GM12878 (cell line): ENCODE measurements at regions not wholly inside any gene's neighbourhood (a gene's known extent, or its start where the extent isn't known, plus 50 kb on each side); places are given as distances from the start of the nearest gene placed in this dataset.

Experiments used
- ATAC-seq: fragments of 200-7000 bp; cut with Tn5 transposase; 3 replicates; pipeline ENCODE4 v1.9.1; 2020; ENCODE audit warnings: mild to moderate bottlenecking, moderate library complexity
- BruUV-seq: library from RNA; stranded (reverse); fragments of 400-500 nt; replicated peaks from 2 replicates; lab custom pipeline; 2021; lab: Mats Ljungman, UMichigan
- CTCF ChIA-PET: fragments of 300-600 bp; sonication (Branson Sonifier 250); formaldehyde crosslinking; extraction: SDS; loops from one replicate; lab custom pipeline; 2021; ENCODE audit warnings: inconsistent platforms; lab: Yijun Ruan, JAX
- POLR2A ChIA-PET: fragments of 350-600 bp; formaldehyde crosslinking; extraction: SDS; loops from one replicate; lab custom pipeline; 2021; ENCODE audit warnings: inconsistent platforms; lab: Charles Lee
- RAD21 ChIA-PET: fragments of 300-600 bp; sonication (Branson Sonifier 250); formaldehyde crosslinking; loops from one replicate; lab custom pipeline; 2023; ENCODE audit warnings: antibody characterized with exemption; ENCODE audit not compliant: unreplicated experiment; lab: Charles Lee
- SMC1A ChIA-PET: fragments of 300-600 bp; sonication (Branson Sonifier 250); formaldehyde crosslinking; loops from one replicate; lab custom pipeline; 2023; ENCODE audit not compliant: unreplicated experiment, uncharacterized antibody; lab: Charles Lee
- DNase-seq: peaks from one replicate; pipeline ENCODE4 v3.0.0-alpha.2; 2011; ENCODE audit warnings: low read depth, low spot score
- FAIRE-seq: peaks from 3 replicates; lab custom pipeline; 2011; peaks lifted over from hg19 to GRCh38; lab: Jason Lieb, UNC
- H2AFZ ChIP-seq: 2 replicates; pipeline ENCODE4 v1.6.0; 2011; ENCODE audit warnings: low read depth, low read length, control low read depth; ENCODE audit not compliant: control insufficient read depth
- H3K27ac ChIP-seq: 2 replicates; pipeline ENCODE4 v1.5.1; 2011; ENCODE audit warnings: control low read depth; ENCODE audit not compliant: control insufficient read depth, insufficient read depth
- H3K27me3 ChIP-seq, 2 experiments: replicated peaks in 1 of 2; 2 replicates each; pipeline versions ENCODE4 v1.6.0 to v1.6.1; 2011; ENCODE audit warnings: low read length in 1 of 2; ENCODE audit not compliant: control insufficient read depth in 2 of 2, insufficient read depth in 2 of 2
- H3K36me3 ChIP-seq, 2 experiments: 2 replicates each; pipeline ENCODE4 v1.5.1; 2011; ENCODE audit warnings: low read length in 1 of 2; ENCODE audit not compliant: control insufficient read depth in 2 of 2, insufficient read depth in 2 of 2
- H3K4me1 ChIP-seq: 2 replicates; pipeline ENCODE4 v1.6.1; 2011; ENCODE audit warnings: mild to moderate bottlenecking, low read length, moderate library complexity, mixed read lengths; ENCODE audit not compliant: control insufficient read depth, insufficient read depth
- H3K4me2 ChIP-seq: 2 replicates; pipeline ENCODE4 v1.6.0; 2011; ENCODE audit warnings: control low read depth; ENCODE audit not compliant: control insufficient read depth, insufficient read depth
- H3K4me3 ChIP-seq: fragments of 200-600 bp; sonication (generic); 2 replicates; pipeline ENCODE4 v1.5.1; 2016
- H3K79me2 ChIP-seq: 2 replicates; pipeline ENCODE4 v1.6.0; 2011; ENCODE audit warnings: low read length; ENCODE audit not compliant: control insufficient read depth, insufficient read depth
- H3K9ac ChIP-seq: 2 replicates; pipeline ENCODE4 v1.8.0; 2011; ENCODE audit warnings: low read length, control low read depth, mixed read lengths; ENCODE audit not compliant: control insufficient read depth, insufficient read depth
- H3K9me3 ChIP-seq: replicated peaks from 3 replicates; pipeline ENCODE4 v1.5.1; 2011; ENCODE audit warnings: mild to moderate bottlenecking, low read length; ENCODE audit not compliant: control insufficient read depth, insufficient read depth
- H4K20me1 ChIP-seq: 2 replicates; pipeline ENCODE4 v1.6.0; 2011; ENCODE audit not compliant: control insufficient read depth, insufficient read depth
- CREM ChIP-seq: IDR thresholded peaks from 2 replicates; pipeline ENCODE4 v1.6.1; 2014; ENCODE audit warnings: antibody characterized with exemption, low read depth
- GATAD2B ChIP-seq: fragments of 450-650 bp; conservative IDR thresholded peaks from 2 replicates; pipeline ENCODE4 v1.6.1; 2017; ENCODE audit warnings: low read depth, mild to moderate bottlenecking, moderate library complexity
- HCFC1 ChIP-seq: fragments of 150-350 bp; IDR thresholded peaks from 2 replicates; pipeline ENCODE4 v1.6.1; 2014; ENCODE audit warnings: low read length
- IRF4 ChIP-seq: IDR thresholded peaks from 2 replicates; pipeline ENCODE4 v1.6.1; 2011; ENCODE audit warnings: low read depth, low read length
- MYC ChIP-seq: IDR thresholded peaks from 2 replicates; pipeline ENCODE4 v1.6.1; 2011; ENCODE audit warnings: mild to moderate bottlenecking, low read length, moderate library complexity, inconsistent platforms; ENCODE audit not compliant: insufficient read depth, insufficient replicate concordance, insufficient read length, severe bottlenecking
- NFXL1 ChIP-seq: fragments of 450-650 bp; IDR thresholded peaks from 2 replicates; pipeline ENCODE4 v1.6.1; 2017; ENCODE audit warnings: antibody characterized with exemption, mild to moderate bottlenecking, borderline replicate concordance
- PAX8 ChIP-seq: fragments of 450-650 bp; IDR thresholded peaks from 2 replicates; pipeline ENCODE4 v1.6.1; 2017; ENCODE audit warnings: mild to moderate bottlenecking, moderate library complexity
- PML ChIP-seq: IDR thresholded peaks from 2 replicates; pipeline ENCODE4 v1.6.1; 2012; ENCODE audit warnings: low read length, inconsistent platforms
- RAD51 ChIP-seq: fragments of 450-650 bp; IDR thresholded peaks from 2 replicates; pipeline ENCODE4 v1.6.1; 2016; ENCODE audit warnings: moderate library complexity, mild to moderate bottlenecking, inconsistent platforms
- RCOR1 ChIP-seq: conservative IDR thresholded peaks from 2 replicates; pipeline ENCODE4 v1.6.1; 2012; ENCODE audit warnings: low read depth, low read length, improper control_type of control experiment
- SRF ChIP-seq, 2 experiments: IDR thresholded peaks; 2 replicates each; pipeline ENCODE4 v1.6.1; 2011; ENCODE audit warnings: low read depth in 2 of 2, low read length in 2 of 2, mild to moderate bottlenecking in 1 of 2, moderate library complexity in 1 of 2
- STAT3 ChIP-seq: IDR thresholded peaks from 2 replicates; pipeline ENCODE4 v1.6.1; 2011; ENCODE audit warnings: low read depth, low read length, improper control_type of control experiment
- TCF3 ChIP-seq: IDR thresholded peaks from 2 replicates; pipeline ENCODE4 v1.6.1; 2012; ENCODE audit warnings: low read depth, mild to moderate bottlenecking, low read length, borderline replicate concordance; ENCODE audit not compliant: insufficient read depth
- ZNF207 ChIP-seq: fragments of 450-650 bp; IDR thresholded peaks from 2 replicates; pipeline ENCODE4 v1.6.1; 2014; ENCODE audit warnings: antibody characterized with exemption, mild to moderate bottlenecking, borderline replicate concordance
- ZSCAN29 ChIP-seq: fragments of 450-650 bp; IDR thresholded peaks from 2 replicates; pipeline ENCODE4 v1.6.1; 2017; ENCODE audit warnings: mild to moderate bottlenecking, moderate library complexity
- WGBS: methylation state at CpG from one replicate; pipeline ENCODE4 v1.1.6; 2016; ENCODE audit warnings: low lambda C conversion rate; ENCODE audit not compliant: insufficient replicate concordance, insufficient coverage; ENCODE audit errors: missing lambda C conversion rate; 5-methylcytosine and 5-hydroxymethylcytosine counted together
- in situ Hi-C: fragments of 300-500 bp; cut with MboI; formaldehyde crosslinking; loops from 9 replicates; pipeline ENCODE4 v1.14.3; 2018; ENCODE audit warnings: mixed read lengths
- intact Hi-C: fragments of 100-400 bp; cut with micrococcal nuclease; formaldehyde crosslinking; loops from one replicate; pipeline ENCODE4 v1.14.2; 2022; ENCODE audit not compliant: unreplicated experiment
- TF ChIP-seq, protein P1 (sequence below): fragments of 450-650 bp; IDR thresholded peaks from 2 replicates; pipeline ENCODE4 v1.6.1; 2016; ENCODE audit warnings: mild to moderate bottlenecking, moderate library complexity, borderline replicate concordance

DNA sequence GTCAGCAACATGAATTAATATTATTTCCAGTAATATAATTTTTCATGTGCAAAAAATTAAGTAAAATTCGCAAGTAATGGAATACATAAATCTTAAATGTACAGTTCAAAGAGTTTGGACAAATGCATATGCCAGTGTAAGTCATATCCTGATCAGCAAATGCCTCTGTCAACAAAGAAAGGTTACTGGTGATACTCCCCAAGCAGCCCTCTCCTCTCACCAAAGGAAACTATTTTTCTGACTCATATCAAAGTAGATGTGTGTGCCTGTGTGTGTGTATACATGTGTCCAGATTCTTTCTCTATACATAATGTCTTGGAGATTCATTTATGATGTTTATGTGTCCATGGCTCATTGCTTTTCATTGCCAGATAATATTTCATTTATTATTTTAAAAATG, 1035.0 kb downstream of the SLC16A7 start:
- BruUV-seq: no TSS peak
- ATAC-seq (no peak), FAIRE-seq (no peak)

DNA sequence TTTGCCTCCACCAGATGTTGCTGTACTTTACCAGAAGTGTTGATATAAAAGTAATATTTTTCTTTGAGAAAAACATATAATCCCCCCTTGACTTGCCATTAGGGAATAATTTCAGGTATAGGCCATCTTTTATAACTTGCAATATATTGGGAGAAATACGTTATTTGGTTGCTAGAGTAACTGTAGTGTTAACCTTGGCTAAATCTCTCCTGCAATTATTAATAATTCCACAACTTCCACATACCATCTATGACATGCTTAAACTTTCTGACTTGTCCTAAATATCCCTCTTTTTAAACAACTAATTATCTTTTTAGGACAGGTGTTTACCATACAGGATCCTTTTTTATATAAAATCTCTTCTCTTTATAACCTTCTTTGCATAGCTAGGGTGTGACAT, 1048.2 kb downstream of the SLC16A7 start:
- Histone ChIP-seq H3K36me3 (no peaks in the 10 kb centered on the region), H2AFZ (no peak overlapping the region), H3K27me3 (no peaks in the 10 kb centered on the region), H3K27ac (no peak overlapping the region), H4K20me1 (no peaks in the 10 kb centered on the region), H3K4me3 (no peak overlapping the region), H3K9me3 (no peaks in the 10 kb centered on the region), H3K4me1 (no peaks in the 10 kb centered on the region), H3K4me2 (no peak overlapping the region), H3K9ac (no peak overlapping the region), H3K79me2 (no peaks in the 10 kb centered on the region)
- ChIA-PET CTCF (interaction anchor here (0.8 kb wide), 1 partner anchor 9 kb away, joined by 3 read pairs; no protein-coding TSS in a partner anchor), SMC1A (no interaction called here), POLR2A (no interaction called here), RAD21 (no interaction called here)
- intact Hi-C loops (no loop called here), in situ Hi-C loops (no loop called here)
- no TSS peak for BruUV-seq
- WGBS: 29% methylated on average over 1 of the region's 1 CpG
- FAIRE-seq (no peak), DNase-seq (no peak), ATAC-seq (no peak)
- no peak for TF ChIP-seq IRF4
- no peak for TF ChIP-seq GATAD2B
- TF ChIP-seq PML: no peak
- no peak for TF ChIP-seq RCOR1
- no peak for TF ChIP-seq PAX8
- TF ChIP-seq, protein P1, sequence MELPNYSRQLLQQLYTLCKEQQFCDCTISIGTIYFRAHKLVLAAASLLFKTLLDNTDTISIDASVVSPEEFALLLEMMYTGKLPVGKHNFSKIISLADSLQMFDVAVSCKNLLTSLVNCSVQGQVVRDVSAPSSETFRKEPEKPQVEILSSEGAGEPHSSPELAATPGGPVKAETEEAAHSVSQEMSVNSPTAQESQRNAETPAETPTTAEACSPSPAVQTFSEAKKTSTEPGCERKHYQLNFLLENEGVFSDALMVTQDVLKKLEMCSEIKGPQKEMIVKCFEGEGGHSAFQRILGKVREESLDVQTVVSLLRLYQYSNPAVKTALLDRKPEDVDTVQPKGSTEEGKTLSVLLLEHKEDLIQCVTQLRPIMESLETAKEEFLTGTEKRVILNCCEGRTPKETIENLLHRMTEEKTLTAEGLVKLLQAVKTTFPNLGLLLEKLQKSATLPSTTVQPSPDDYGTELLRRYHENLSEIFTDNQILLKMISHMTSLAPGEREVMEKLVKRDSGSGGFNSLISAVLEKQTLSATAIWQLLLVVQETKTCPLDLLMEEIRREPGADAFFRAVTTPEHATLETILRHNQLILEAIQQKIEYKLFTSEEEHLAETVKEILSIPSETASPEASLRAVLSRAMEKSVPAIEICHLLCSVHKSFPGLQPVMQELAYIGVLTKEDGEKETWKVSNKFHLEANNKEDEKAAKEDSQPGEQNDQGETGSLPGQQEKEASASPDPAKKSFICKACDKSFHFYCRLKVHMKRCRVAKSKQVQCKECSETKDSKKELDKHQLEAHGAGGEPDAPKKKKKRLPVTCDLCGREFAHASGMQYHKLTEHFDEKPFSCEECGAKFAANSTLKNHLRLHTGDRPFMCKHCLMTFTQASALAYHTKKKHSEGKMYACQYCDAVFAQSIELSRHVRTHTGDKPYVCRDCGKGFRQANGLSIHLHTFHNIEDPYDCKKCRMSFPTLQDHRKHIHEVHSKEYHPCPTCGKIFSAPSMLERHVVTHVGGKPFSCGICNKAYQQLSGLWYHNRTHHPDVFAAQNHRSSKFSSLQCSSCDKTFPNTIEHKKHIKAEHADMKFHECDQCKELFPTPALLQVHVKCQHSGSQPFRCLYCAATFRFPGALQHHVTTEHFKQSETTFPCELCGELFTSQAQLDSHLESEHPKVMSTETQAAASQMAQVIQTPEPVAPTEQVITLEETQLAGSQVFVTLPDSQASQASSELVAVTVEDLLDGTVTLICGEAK: no peak
- TF ChIP-seq ZSCAN29: no peak
- TF ChIP-seq ZNF207: no peak
- no peak for TF ChIP-seq TCF3
- TF ChIP-seq SRF (IDR thresholded peaks at IDR 0.05; ENCODE audit: low read depth in 2 of 2, low read length in 2 of 2): no peak
- no peak for TF ChIP-seq MYC
- no peak for TF ChIP-seq CREM
- TF ChIP-seq STAT3: no peak

More for the DNA sequence above, 1035.0 kb downstream of the SLC16A7 start:
- Histone ChIP-seq H3K9me3 (no peaks in the 10 kb centered on the region), H4K20me1 (no peaks in the 10 kb centered on the region), H3K4me1 (no peaks in the 10 kb centered on the region), H3K27me3 (no peaks in the 10 kb centered on the region), H3K27ac (no peak overlapping the region), H3K9ac (no peak overlapping the region), H3K79me2 (no peaks in the 10 kb centered on the region), H3K4me2 (no peak overlapping the region), H2AFZ (no peak overlapping the region), H3K36me3 (no peaks in the 10 kb centered on the region), H3K4me3 (no peak overlapping the region)
- ChIA-PET RAD21 (no interaction called here), POLR2A (no interaction called here), CTCF (no interaction called here), SMC1A (no interaction called here)
- TF ChIP-seq HCFC1 (no peak), RAD51 (no peak), NFXL1 (no peak)
- 0% methylated on average over 1 of the region's 1 CpG for WGBS
- DNase-seq: no peak
- in situ Hi-C loops (no loop called here), intact Hi-C loops (no loop called here)
